Stomach (tissue), 4 donors: ENCODE measurements at regions not wholly inside any gene's neighbourhood (a gene's known extent, or its start where the extent isn't known, plus 50 kb on each side); places are given as distances from the start of the nearest gene placed in this dataset.

Experiments
- EP300 ChIP-seq: sonication (generic); formaldehyde crosslinking; IDR thresholded peaks from one replicate; pipeline ENCODE4 v1.6.1; 2017; ENCODE audit warnings: antibody characterized with exemption
- POLR2A ChIP-seq, 4 donors: fragments of 450-650 bp; IDR thresholded peaks; one replicate each; pipeline ENCODE4 v1.6.1; 2016; ENCODE audit warnings: antibody characterized with exemption in 4 of 4, control low read depth in 2 of 4, mild to moderate bottlenecking in 1 of 4, moderate library complexity in 1 of 4
- POLR2AphosphoS5 ChIP-seq, 3 donors: sonication (generic); formaldehyde crosslinking; IDR thresholded peaks; one replicate each; pipeline ENCODE4 v1.6.1; 2016; ENCODE audit warnings: antibody characterized with exemption in 3 of 3
- TF ChIP-seq, protein P1 (sequence below), 7 experiments: fragments of 450-650 bp in 4 of 7; fragments of 200-600 bp in 3 of 7; sonication (generic) in 3 of 7; IDR thresholded peaks; one replicate each; pipeline ENCODE4 v1.5.1; 2016 to 2019; ENCODE audit warnings: antibody characterized with exemption in 7 of 7, control low read depth in 2 of 7, mild to moderate bottlenecking in 1 of 7

DNA sequence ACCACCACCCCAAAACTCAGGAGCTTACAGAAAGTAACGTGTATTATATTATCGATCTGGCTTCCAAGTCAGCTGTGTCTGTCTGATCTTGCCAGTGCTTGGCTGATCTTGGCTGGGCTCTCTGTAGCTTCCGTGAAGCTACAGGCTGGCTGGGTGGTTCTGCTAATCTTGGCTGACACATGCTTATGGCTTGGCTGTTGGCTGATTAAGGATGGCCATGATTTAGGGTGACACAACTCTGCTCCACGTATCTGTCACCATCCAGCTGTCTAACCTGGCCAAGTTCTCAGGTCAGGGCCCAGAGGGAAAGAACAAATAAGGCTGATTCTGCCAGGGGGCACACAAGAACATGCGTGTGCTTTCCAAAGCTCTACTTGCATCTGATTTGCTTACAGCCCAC lies 64.7 kb upstream of the PRL start:
- no peak for TF ChIP-seq POLR2AphosphoS5 (IDR thresholded peaks at IDR 0.05)
- TF ChIP-seq, protein P1, sequence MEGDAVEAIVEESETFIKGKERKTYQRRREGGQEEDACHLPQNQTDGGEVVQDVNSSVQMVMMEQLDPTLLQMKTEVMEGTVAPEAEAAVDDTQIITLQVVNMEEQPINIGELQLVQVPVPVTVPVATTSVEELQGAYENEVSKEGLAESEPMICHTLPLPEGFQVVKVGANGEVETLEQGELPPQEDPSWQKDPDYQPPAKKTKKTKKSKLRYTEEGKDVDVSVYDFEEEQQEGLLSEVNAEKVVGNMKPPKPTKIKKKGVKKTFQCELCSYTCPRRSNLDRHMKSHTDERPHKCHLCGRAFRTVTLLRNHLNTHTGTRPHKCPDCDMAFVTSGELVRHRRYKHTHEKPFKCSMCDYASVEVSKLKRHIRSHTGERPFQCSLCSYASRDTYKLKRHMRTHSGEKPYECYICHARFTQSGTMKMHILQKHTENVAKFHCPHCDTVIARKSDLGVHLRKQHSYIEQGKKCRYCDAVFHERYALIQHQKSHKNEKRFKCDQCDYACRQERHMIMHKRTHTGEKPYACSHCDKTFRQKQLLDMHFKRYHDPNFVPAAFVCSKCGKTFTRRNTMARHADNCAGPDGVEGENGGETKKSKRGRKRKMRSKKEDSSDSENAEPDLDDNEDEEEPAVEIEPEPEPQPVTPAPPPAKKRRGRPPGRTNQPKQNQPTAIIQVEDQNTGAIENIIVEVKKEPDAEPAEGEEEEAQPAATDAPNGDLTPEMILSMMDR (IDR thresholded peaks at IDR 0.05), result no peak
- no peak for TF ChIP-seq POLR2A (IDR thresholded peaks at IDR 0.05)
- no peak for TF ChIP-seq EP300
